H9 (cell line): ENCODE measurements at regions not wholly inside any gene's neighbourhood (a gene's known extent, or its start where the extent isn't known, plus 50 kb on each side); places are given as distances from the start of the nearest gene placed in this dataset.

Source experiments
- DNase-seq: peaks from one replicate; pipeline ENCODE4 v3.0.0-alpha.2; 2017
- H2AFZ ChIP-seq: one replicate; pipeline ENCODE4 v1.6.1; 2013; ENCODE audit warnings: mild to moderate bottlenecking, low read length, control low read depth, moderate library complexity
- H2AK5ac ChIP-seq: 2 replicates; pipeline ENCODE4 v1.6.1; 2013; ENCODE audit warnings: low read length, control low read depth, mixed read lengths; ENCODE audit not compliant: insufficient read length
- H2BK120ac ChIP-seq: one replicate; pipeline ENCODE4 v1.6.1; 2013; ENCODE audit warnings: low read depth, mild to moderate bottlenecking, low read length, control low read depth, inconsistent platforms; ENCODE audit not compliant: poor library complexity, severe bottlenecking
- H2BK12ac ChIP-seq: 2 replicates; pipeline ENCODE4 v1.6.1; 2013; ENCODE audit warnings: low read length, control low read depth, mixed read lengths, low read depth; ENCODE audit not compliant: insufficient read length
- H2BK15ac ChIP-seq: 2 replicates; pipeline ENCODE4 v1.6.1; 2013; ENCODE audit warnings: low read depth, low read length, control low read depth
- H2BK20ac ChIP-seq: one replicate; pipeline ENCODE4 v1.6.1; 2013; ENCODE audit warnings: low read depth, mild to moderate bottlenecking, low read length, control low read depth, inconsistent platforms; ENCODE audit not compliant: poor library complexity, severe bottlenecking
- H2BK5ac ChIP-seq: 2 replicates; pipeline ENCODE4 v1.6.1; 2013; ENCODE audit warnings: low read length, control low read depth, mixed read lengths; ENCODE audit not compliant: insufficient read length
- H3K14ac ChIP-seq: 2 replicates; pipeline ENCODE4 v1.6.1; 2013; ENCODE audit warnings: low read length, control low read depth; ENCODE audit not compliant: insufficient read depth
- H3K18ac ChIP-seq: 2 replicates; pipeline ENCODE4 v1.6.1; 2013; ENCODE audit warnings: low read depth, mild to moderate bottlenecking, mixed read lengths, low read length, control low read depth; ENCODE audit not compliant: insufficient read length
- H3K23ac ChIP-seq: 2 replicates; pipeline ENCODE4 v1.6.1; 2013; ENCODE audit warnings: low read length, control low read depth, mixed read lengths, low read depth; ENCODE audit not compliant: insufficient read length
- H3K23me2 ChIP-seq: 2 replicates; pipeline ENCODE4 v1.6.1; 2013; ENCODE audit warnings: low read depth, mild to moderate bottlenecking, mixed read lengths, low read length, control low read depth; ENCODE audit not compliant: insufficient read length, poor library complexity, severe bottlenecking
- H3K27ac ChIP-seq: 2 replicates; pipeline ENCODE4 v1.5.1; 2013; ENCODE audit warnings: low read length, control low read depth, mixed read lengths, low read depth; ENCODE audit not compliant: insufficient read length
- H3K27me3 ChIP-seq: 2 replicates; pipeline ENCODE4 v1.6.1; 2013; ENCODE audit warnings: low read length, control low read depth, inconsistent platforms; ENCODE audit not compliant: insufficient read depth
- H3K4ac ChIP-seq: 2 replicates; pipeline ENCODE4 v1.6.1; 2013; ENCODE audit warnings: low read depth, mild to moderate bottlenecking, control low read depth, inconsistent platforms, low read length, moderate library complexity
- H3K4me1 ChIP-seq: 2 replicates; pipeline ENCODE4 v1.6.1; 2013; ENCODE audit warnings: low read length, control low read depth, inconsistent platforms; ENCODE audit not compliant: insufficient read depth
- H3K4me2 ChIP-seq: 2 replicates; pipeline ENCODE4 v1.6.1; 2013; ENCODE audit warnings: low read length, control low read depth, mixed read lengths; ENCODE audit not compliant: insufficient read length, insufficient read depth
- H3K56ac ChIP-seq: 2 replicates; pipeline ENCODE4 v1.6.1; 2013; ENCODE audit warnings: low read depth, mild to moderate bottlenecking, mixed read lengths, low read length, control low read depth; ENCODE audit not compliant: insufficient read length
- H3K79me1 ChIP-seq: 2 replicates; pipeline ENCODE4 v1.6.1; 2013; ENCODE audit warnings: low read depth, mild to moderate bottlenecking, moderate library complexity, low read length, control low read depth, inconsistent platforms; ENCODE audit not compliant: insufficient read depth, poor library complexity, severe bottlenecking
- H3K79me2 ChIP-seq: 2 replicates; pipeline ENCODE4 v1.6.1; 2013; ENCODE audit warnings: low read length, control low read depth, inconsistent platforms; ENCODE audit not compliant: insufficient read depth
- H3K9ac ChIP-seq: 2 replicates; pipeline ENCODE4 v1.6.1; 2013; ENCODE audit warnings: low read length, control low read depth, mixed read lengths; ENCODE audit not compliant: insufficient read length; ENCODE audit errors: extremely low read depth
- H3K9me3 ChIP-seq: one replicate; pipeline ENCODE4 v1.6.1; 2013; ENCODE audit warnings: low read depth, low read length, inconsistent platforms; ENCODE audit not compliant: control insufficient read depth
- H3T11ph ChIP-seq: one replicate; pipeline ENCODE4 v1.6.1; 2013; ENCODE audit warnings: mild to moderate bottlenecking, low read length, control low read depth, inconsistent platforms
- H4K20me1 ChIP-seq: one replicate; pipeline ENCODE4 v1.6.1; 2013; ENCODE audit not compliant: control insufficient read depth, insufficient read length, insufficient read depth
- H4K5ac ChIP-seq: 2 replicates; pipeline ENCODE4 v1.6.1; 2013; ENCODE audit warnings: low read depth, mild to moderate bottlenecking, mixed read lengths, low read length, control low read depth; ENCODE audit not compliant: insufficient read length
- H4K8ac ChIP-seq: replicated peaks from 2 replicates; pipeline ENCODE4 v1.6.1; 2013; ENCODE audit warnings: low read length, control low read depth, mixed read lengths, low read depth; ENCODE audit not compliant: insufficient read length
- H4K91ac ChIP-seq: 2 replicates; pipeline ENCODE4 v1.6.1; 2013; ENCODE audit warnings: low read depth, mild to moderate bottlenecking, moderate library complexity, mixed read lengths, low read length, control low read depth; ENCODE audit not compliant: insufficient read length
- H3K27ac Mint-ChIP-seq, 3 experiments: 2 replicates in 2 of 3; 3 replicates in 1 of 3; pipeline ENCODE4 v1.8.0; 2020 to 2021; ENCODE audit warnings: mixed read lengths in 3 of 3, mild to moderate bottlenecking in 1 of 3, moderate library complexity in 1 of 3
- H3K27me3 Mint-ChIP-seq: 2 replicates; pipeline ENCODE4 v1.8.0; 2021; ENCODE audit warnings: low read depth, mild to moderate bottlenecking, moderate library complexity, mixed read lengths
- H3K36me3 Mint-ChIP-seq, 3 experiments: 2 replicates in 2 of 3; 3 replicates in 1 of 3; pipeline ENCODE4 v1.8.0; 2020 to 2021; ENCODE audit warnings: low read depth in 3 of 3, mixed read lengths in 3 of 3; ENCODE audit not compliant: insufficient read depth in 1 of 3
- H3K4me1 Mint-ChIP-seq, 2 experiments: 2 replicates each; pipeline ENCODE4 v1.8.0; 2020; ENCODE audit warnings: mixed read lengths in 2 of 2
- H3K4me3 Mint-ChIP-seq, 2 experiments: 2 replicates in 1 of 2; 3 replicates in 1 of 2; pipeline ENCODE4 v1.8.0; 2020 to 2021; ENCODE audit warnings: mild to moderate bottlenecking in 2 of 2, mixed read lengths in 2 of 2, moderate library complexity in 1 of 2
- H3K9me3 Mint-ChIP-seq, 2 experiments: 2 replicates in 1 of 2; 3 replicates in 1 of 2; pipeline ENCODE4 v1.8.0; 2020; ENCODE audit warnings: mild to moderate bottlenecking in 2 of 2, mixed read lengths in 2 of 2, moderate library complexity in 1 of 2
- CTCF ChIP-seq: fragments of 200-600 bp; sonication (generic); conservative IDR thresholded peaks from 3 replicates; pipeline ENCODE4 v1.8.0; 2021; ENCODE audit warnings: antibody characterized with exemption, mild to moderate bottlenecking
- WGBS: extraction: QIAGEN DNeasy Blood & Tissue Kit; methylation state at CpG from one replicate; pipeline ENCODE4 v1.1.7; 2013; ENCODE audit warnings: missing lambda C conversion rate, low lambda C conversion rate, mixed read lengths; ENCODE audit not compliant: insufficient read length; ENCODE audit errors: extremely low coverage; 5-methylcytosine and 5-hydroxymethylcytosine counted together

- no peak overlapping the region for H3K9ac ChIP-seq
- H3K4me1 ChIP-seq: no peaks in the 10 kb centered on the region
- no peak overlapping the region for H2BK20ac ChIP-seq
- no peak overlapping the region for H3K56ac ChIP-seq
- H3K9me3 ChIP-seq: no peaks in the 10 kb centered on the region
- H3K4me3 Mint-ChIP-seq: no peak overlapping the region
- DNase-seq: no peak
- no peaks in the 10 kb centered on the region for H4K20me1 ChIP-seq
- no peak overlapping the region for H2BK120ac ChIP-seq
- no peaks in the 10 kb centered on the region for H3K79me1 ChIP-seq
- no peaks in the 10 kb centered on the region for H3K27me3 Mint-ChIP-seq
- H3K9me3 Mint-ChIP-seq: no peaks in the 10 kb centered on the region
- H3K27ac ChIP-seq: no peak overlapping the region
- no peaks in the 10 kb centered on the region for H3K36me3 Mint-ChIP-seq
- H4K5ac ChIP-seq: no peak overlapping the region
- H3K4ac ChIP-seq: no peak overlapping the region
- TF ChIP-seq CTCF: no peak
- WGBS: no CpG with 5 or more reads among the region's 2 CpGs
- H4K8ac ChIP-seq: no peak overlapping the region
- H3K79me2 ChIP-seq: no peaks in the 10 kb centered on the region
- no peak overlapping the region for H2BK12ac ChIP-seq
- no peaks in the 10 kb centered on the region for H3K27me3 ChIP-seq
- no peak overlapping the region for H3K18ac ChIP-seq
- H3K14ac ChIP-seq: no peak overlapping the region
- H3K23ac ChIP-seq: no peak overlapping the region
- H3K4me2 ChIP-seq: no peak overlapping the region
- H3T11ph ChIP-seq: no peak overlapping the region
- H2BK15ac ChIP-seq: no peak overlapping the region
- H2AFZ ChIP-seq: no peak overlapping the region
- H2AK5ac ChIP-seq: no peak overlapping the region
- no peak overlapping the region for H3K27ac Mint-ChIP-seq
- no peak overlapping the region for H4K91ac ChIP-seq
- no peak overlapping the region for H2BK5ac ChIP-seq
- H3K23me2 ChIP-seq: no peaks in the 10 kb centered on the region
- no peaks in the 10 kb centered on the region for H3K4me1 Mint-ChIP-seq
Observed at GRCh38 chr12:70044167-70044566, 199.1 kb upstream of the CNOT2 start.
